ENCODE measurements at regions not wholly inside any gene's neighbourhood (a gene's known extent, or its start where the extent isn't known, plus 50 kb on each side); places are given as distances from the start of the nearest gene placed in this dataset.

DNA sequence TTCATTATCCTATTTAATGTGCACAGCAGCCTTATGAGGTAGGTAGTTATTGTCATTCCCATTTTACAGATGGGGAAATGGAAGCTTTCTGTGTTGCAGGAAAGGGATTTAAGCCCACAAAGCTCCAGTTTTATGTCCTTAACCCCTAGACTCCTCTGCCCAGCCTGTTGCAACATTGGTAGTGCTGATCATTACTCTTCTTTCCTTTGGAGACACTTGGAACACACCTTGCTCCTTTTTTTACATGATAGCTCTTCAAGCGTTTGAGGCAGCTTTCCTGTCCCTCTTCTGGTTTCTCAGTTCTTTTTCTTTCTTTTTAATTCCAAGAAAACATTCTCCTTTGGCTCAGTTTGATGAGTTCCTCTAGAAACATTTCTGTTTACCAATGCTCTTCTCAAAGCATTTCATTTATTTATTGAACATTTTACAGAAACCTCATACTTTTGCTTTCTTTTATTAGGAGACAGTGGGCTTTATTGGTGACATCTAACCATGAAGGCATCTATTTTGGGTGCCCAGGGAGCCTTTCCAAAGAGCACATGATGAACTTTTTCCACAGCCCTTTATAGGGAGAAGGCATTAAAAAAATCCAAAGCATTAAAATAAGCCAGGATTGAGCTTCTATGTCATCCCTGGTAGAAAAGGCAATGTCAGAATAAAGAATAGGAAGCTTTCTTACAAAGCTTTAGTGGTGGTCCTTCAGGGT, 218.0 kb downstream of the TMEM38B start:
- no peak overlapping the region for H3K4me3 ChIP-seq (ENCODE audit: low read depth, low read length)
- TF ChIP-seq, protein P1, sequence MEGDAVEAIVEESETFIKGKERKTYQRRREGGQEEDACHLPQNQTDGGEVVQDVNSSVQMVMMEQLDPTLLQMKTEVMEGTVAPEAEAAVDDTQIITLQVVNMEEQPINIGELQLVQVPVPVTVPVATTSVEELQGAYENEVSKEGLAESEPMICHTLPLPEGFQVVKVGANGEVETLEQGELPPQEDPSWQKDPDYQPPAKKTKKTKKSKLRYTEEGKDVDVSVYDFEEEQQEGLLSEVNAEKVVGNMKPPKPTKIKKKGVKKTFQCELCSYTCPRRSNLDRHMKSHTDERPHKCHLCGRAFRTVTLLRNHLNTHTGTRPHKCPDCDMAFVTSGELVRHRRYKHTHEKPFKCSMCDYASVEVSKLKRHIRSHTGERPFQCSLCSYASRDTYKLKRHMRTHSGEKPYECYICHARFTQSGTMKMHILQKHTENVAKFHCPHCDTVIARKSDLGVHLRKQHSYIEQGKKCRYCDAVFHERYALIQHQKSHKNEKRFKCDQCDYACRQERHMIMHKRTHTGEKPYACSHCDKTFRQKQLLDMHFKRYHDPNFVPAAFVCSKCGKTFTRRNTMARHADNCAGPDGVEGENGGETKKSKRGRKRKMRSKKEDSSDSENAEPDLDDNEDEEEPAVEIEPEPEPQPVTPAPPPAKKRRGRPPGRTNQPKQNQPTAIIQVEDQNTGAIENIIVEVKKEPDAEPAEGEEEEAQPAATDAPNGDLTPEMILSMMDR (IDR thresholded peaks at IDR 0.05; ENCODE audit: low read depth, low read length): no peak

DNA sequence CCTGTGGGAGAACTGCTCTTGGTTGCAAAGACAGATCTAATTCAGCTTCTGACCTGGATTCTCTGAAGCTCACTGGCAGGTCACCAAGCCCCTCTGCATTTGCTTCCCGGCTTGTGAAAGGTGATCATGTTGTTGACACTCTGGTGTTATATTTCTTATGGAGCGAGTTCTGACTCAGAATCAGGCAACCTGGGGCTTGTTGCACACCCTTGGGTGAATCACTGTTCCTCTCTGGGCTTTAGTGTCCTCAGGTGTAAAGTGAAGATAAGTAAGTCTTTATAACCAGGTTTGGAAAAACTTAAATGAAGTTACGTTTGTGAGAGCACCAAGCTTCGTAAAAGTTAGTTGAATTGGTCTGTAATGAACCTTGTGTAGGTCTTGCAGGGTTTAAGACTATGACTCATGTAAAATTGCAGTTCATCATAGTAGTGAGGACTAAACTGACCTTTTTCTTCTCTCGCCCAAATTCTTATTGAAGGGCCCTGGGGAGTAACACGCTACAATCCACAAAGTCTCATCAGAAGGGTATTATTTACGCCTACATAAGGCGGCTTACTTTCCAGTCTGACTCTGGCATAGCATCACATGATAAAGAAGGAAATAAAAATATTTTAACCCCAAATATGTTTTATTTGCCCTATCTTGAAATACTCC, 218.6 kb downstream of the TMEM38B start:
- H3K4me3 ChIP-seq (ENCODE audit: low read depth, low read length): no peak overlapping the region
- TF ChIP-seq, protein P1 (IDR thresholded peaks at IDR 0.05; ENCODE audit: low read depth, low read length): no peak

DNA sequence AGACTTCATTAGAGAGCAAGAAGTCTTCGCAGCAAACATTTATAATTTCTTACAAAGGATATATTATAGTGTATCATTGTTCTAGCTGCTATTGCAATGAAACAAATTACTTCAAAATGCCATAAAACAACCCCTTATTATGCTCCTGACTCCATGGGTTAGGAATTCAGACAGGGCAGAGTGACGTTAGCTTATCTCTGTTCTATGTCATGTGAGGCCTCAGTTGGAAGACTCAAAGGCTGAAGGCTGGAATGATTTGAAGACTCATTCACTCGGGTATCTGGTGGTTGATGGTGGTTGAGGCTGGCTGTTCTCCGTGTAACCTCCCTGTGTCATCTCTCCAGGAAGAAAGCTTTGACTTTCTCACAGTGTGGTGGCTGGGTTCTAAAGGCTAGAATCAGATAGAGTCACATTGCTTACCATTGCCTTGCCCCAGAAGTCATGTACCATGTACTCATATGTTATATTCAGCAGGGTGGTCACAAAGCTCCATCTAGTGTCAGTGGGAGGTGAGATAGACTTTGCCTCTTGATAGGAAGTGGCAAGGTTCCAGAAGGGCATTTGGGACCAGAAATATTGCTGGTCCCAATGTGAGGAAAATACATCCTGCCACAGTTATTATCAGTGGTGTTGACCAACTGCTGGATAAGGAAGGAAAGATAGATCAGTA, 226.9 kb downstream of the TMEM38B start:
- H3K4me3 ChIP-seq (ENCODE audit: low read depth, low read length): no peak overlapping the region
- TF ChIP-seq, protein P1 (IDR thresholded peaks at IDR 0.05; ENCODE audit: low read depth, low read length): no peak

DNA sequence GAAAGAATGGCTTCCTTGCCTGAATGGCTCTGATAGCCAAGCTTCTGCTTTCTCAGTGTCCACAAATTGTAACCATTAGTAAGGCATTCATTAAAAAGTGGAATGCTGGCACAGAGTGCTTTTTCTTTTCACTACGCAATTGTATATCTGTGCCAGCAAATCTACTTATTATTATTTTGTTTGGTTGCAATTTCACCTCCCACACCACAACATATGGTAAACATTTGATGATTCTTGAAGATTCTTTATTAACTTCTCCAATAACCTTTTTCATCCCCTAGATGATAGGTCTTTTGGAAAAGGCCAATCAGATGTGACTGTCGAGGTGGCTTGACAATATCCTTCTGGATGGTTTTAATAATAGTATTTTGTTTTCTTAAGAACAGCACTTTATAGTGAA, 234.1 kb downstream of the TMEM38B start:
- TF ChIP-seq, protein P1 (IDR thresholded peaks at IDR 0.05; ENCODE audit: low read depth, low read length): no peak

DNA sequence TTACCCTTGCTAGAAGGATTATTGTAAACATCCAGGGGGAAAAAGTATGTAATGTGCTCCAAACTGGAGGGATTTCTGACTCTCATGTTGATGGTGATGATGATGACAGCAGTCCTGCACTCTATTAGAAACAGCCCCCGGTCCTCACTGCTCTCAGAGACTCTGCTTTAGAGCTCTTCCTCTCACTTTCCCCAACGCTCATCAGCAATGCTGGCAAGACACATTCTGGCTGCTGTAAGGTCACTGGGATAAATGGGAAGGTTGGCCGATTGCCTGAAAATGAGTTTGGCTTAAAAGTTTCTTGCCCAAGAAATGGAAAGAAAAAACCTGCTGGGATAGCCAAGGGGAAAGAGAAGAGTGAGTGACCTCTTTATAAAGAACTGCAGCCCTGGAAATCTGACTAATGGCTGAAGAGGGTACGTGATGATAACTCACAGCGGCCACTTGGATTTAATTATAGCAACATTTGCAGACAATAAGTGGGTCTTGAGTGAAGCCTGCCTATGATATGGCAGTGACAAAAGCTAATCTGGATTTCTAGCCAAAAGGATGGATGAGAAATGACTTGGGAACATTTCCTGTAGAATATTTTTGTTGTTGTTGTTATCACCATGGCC, 235.8 kb downstream of the TMEM38B start:
- H3K4me3 ChIP-seq (ENCODE audit: low read depth, low read length): no peak overlapping the region
- TF ChIP-seq, protein P1 (IDR thresholded peaks at IDR 0.05; ENCODE audit: low read depth, low read length): no peak

More for the DNA sequence above, 234.1 kb downstream of the TMEM38B start:
- no peak overlapping the region for H3K4me3 ChIP-seq (ENCODE audit: low read depth, low read length)

DNA sequence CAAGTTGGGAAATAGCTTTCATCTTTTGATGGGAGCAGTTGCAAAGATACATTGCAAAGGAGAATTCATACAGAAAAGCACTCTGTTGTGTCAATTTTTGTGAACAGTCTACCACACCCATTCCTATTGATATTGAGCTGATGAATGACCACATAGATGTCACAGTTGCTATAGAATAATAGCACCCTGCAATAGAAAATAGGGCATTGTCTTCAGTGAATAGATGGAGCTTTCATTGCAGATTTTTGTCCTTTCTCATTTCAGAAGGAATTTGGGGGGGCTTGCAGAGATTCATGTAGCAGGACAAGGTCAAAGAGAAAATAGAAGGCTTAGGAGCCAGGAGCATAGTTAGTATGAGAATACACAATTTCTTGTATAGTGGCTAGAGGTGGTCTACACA, 237.9 kb downstream of the TMEM38B start:
- TF ChIP-seq, protein P1 (IDR thresholded peaks at IDR 0.05; ENCODE audit: low read depth, low read length): no peak
- H3K4me3 ChIP-seq (ENCODE audit: low read depth, low read length): no peak overlapping the region

Data from WI38 (cell line).